B cell (primary cell): ENCODE measurements at regions not wholly inside any gene's neighbourhood (a gene's known extent, or its start where the extent isn't known, plus 50 kb on each side); places are given as distances from the start of the nearest gene placed in this dataset.

Source experiments
- CTCF ChIP-seq: fragments of 200-600 bp; IDR thresholded peaks from one replicate; pipeline ENCODE4 v1.8.0; 2022; ENCODE audit warnings: antibody characterized with exemption, mild to moderate bottlenecking
- EZH2 ChIP-seq: IDR thresholded peaks from 2 replicates; pipeline ENCODE4 v1.6.1; 2012; ENCODE audit warnings: borderline replicate concordance, low read depth, mild to moderate bottlenecking, moderate library complexity, low read length; ENCODE audit not compliant: insufficient read depth, poor library complexity, severe bottlenecking

GRCh38 chr9:99721898-99722297 is 99.8 kb upstream of the NR4A3 start:
- no peak for TF ChIP-seq EZH2
- TF ChIP-seq CTCF = no peak
